Gastrocnemius medialis (tissue), 4 donors: ENCODE measurements at regions not wholly inside any gene's neighbourhood (a gene's known extent, or its start where the extent isn't known, plus 50 kb on each side); places are given as distances from the start of the nearest gene placed in this dataset.
A peak's percentile ranks its signal among the peaks of the same experiment; 100 is the strongest.

Source experiments
- ATAC-seq, 2 donors: fragments of 150-250 bp; one replicate each; pipeline ENCODE4 v1.9.1; 2016
- DNase-seq, 2 donors: peaks; one replicate each; pipeline ENCODE4 v3.0.0-alpha.2; 2019
- H3K27ac ChIP-seq, 4 donors: fragments of 200-600 bp; sonication (generic); 1 replicate in 1 of 4; 2 replicates in 3 of 4; pipeline ENCODE4 v1.5.1; 2016 to 2018; ENCODE audit warnings: mild to moderate bottlenecking in 2 of 4, moderate library complexity in 1 of 4
- H3K27me3 ChIP-seq, 3 donors: fragments of 200-600 bp; sonication (generic) in 2 of 3; 1 replicate in 1 of 3; 2 replicates in 2 of 3; pipeline versions ENCODE4 v1.5.1 to v1.6.0; 2016 to 2019; ENCODE audit warnings: mild to moderate bottlenecking in 1 of 3, moderate library complexity in 1 of 3
- H3K36me3 ChIP-seq, 2 donors: fragments of 200-600 bp; sonication (generic) in 1 of 2; one replicate each; pipeline ENCODE4 v1.5.1; 2017 to 2018
- H3K4me1 ChIP-seq, 2 donors: fragments of 200-600 bp; sonication (generic) in 1 of 2; one replicate each; pipeline ENCODE4 v1.5.1; 2016 to 2017; ENCODE audit warnings: mild to moderate bottlenecking in 2 of 2
- H3K4me3 ChIP-seq, 4 donors: fragments of 200-600 bp; sonication (generic) in 3 of 4; 1 replicate in 1 of 4; 2 replicates in 3 of 4; pipeline ENCODE4 v1.5.1; 2016 to 2019; ENCODE audit warnings: mild to moderate bottlenecking in 2 of 4
- H3K9me3 ChIP-seq, 3 donors: fragments of 200-600 bp; sonication (generic) in 2 of 3; 1 replicate in 1 of 3; 2 replicates in 2 of 3; pipeline ENCODE4 v1.5.1; 2016 to 2019
- POLR2A ChIP-seq, 2 donors: fragments of 450-650 bp; IDR thresholded peaks; one replicate each; pipeline ENCODE4 v1.6.1; 2017; ENCODE audit warnings: antibody characterized with exemption in 2 of 2, mild to moderate bottlenecking in 2 of 2, moderate library complexity in 2 of 2
- in situ Hi-C, 4 donors: fragments of 200-750 bp; cut with MboI; loops; one replicate each; pipeline versions ENCODE4 v1.15.0 to v1.8.0; 2017; ENCODE audit warnings: low sequenced_read_pairs in 4 of 4
- intact Hi-C: fragments of 100-400 bp; cut with DNase I; formaldehyde crosslinking; loops from one replicate; pipeline ENCODE4 v1.15.1; 2023; ENCODE audit warnings: low total_unique reads
- TF ChIP-seq, protein P1 (sequence below), 5 experiments: fragments of 450-650 bp in 3 of 5; fragments of 200-600 bp in 2 of 5; sonication (generic) in 2 of 5; IDR thresholded peaks in 4 of 5; conservative IDR thresholded peaks in 1 of 5; 1 replicate in 4 of 5; 2 replicates in 1 of 5; pipeline ENCODE4 v1.5.1; 2016 to 2019; ENCODE audit warnings: antibody characterized with exemption in 5 of 5, mild to moderate bottlenecking in 3 of 5, moderate library complexity in 3 of 5

DNA sequence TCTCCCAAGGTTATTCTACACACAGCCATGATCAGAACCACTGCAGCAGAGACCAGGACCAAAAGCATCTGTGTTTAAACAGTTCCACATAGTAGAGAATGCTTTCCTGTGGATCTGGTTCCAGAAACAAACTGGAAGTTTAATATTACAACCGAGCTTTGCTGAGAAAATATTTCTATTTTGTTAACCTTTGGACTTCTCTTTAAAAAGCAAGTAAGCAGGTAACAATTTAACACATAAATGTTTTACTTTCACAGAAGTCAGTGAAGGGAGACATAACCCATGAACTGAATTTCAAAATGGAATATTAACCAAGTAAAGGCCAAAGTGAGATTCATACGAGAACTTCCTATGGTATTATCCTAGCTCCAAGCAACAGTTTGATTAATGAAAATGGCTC, 98.6 kb upstream of the PHYHIPL start:
- DNase-seq (no peak), ATAC-seq (no peak)
- intact Hi-C loops (no loop called here), in situ Hi-C loops (no loop called here)
- TF ChIP-seq, protein P1, sequence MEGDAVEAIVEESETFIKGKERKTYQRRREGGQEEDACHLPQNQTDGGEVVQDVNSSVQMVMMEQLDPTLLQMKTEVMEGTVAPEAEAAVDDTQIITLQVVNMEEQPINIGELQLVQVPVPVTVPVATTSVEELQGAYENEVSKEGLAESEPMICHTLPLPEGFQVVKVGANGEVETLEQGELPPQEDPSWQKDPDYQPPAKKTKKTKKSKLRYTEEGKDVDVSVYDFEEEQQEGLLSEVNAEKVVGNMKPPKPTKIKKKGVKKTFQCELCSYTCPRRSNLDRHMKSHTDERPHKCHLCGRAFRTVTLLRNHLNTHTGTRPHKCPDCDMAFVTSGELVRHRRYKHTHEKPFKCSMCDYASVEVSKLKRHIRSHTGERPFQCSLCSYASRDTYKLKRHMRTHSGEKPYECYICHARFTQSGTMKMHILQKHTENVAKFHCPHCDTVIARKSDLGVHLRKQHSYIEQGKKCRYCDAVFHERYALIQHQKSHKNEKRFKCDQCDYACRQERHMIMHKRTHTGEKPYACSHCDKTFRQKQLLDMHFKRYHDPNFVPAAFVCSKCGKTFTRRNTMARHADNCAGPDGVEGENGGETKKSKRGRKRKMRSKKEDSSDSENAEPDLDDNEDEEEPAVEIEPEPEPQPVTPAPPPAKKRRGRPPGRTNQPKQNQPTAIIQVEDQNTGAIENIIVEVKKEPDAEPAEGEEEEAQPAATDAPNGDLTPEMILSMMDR (IDR thresholded peaks at IDR 0.05 in 4 of 5, conservative IDR thresholded peaks at IDR 0.05 in 1 of 5) = no peak
- Histone ChIP-seq H3K27ac (peak overlapping the region in 1 of 4 donors; percentile 24), H3K4me1 (peaks cover 0 to 13% of the 10 kb centered on the region in 2 donors), H3K9me3 (no peaks in the 10 kb centered on the region), H3K4me3 (no peak overlapping the region), H3K27me3 (no peaks in the 10 kb centered on the region), H3K36me3 (no peaks in the 10 kb centered on the region)

DNA sequence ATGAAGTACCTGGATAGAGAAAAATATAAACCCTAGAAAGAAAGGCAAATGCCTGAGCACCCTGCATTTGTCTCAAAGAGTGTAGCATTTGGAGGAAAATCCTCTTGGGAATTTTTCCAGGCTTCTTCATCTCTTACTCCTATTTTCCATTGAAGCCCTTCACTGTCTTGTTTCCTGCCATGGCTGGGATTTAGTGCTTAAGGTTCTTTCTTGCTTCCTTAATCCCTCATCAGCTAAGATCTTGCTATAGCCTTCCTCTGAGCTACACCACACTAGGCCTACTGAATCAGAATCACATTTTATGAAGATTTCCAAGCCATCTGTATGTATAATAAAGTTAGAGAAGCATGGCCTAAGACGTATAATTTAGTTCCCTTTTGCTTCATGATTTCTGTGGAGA, 97.5 kb upstream of the PHYHIPL start:
- Histone ChIP-seq H3K4me1 (peaks cover 0 to 13% of the 10 kb centered on the region in 2 donors), H3K4me3 (no peak overlapping the region), H3K27ac (peak overlapping the region; percentile 15 to 58 (median 28)), H3K9me3 (no peaks in the 10 kb centered on the region), H3K36me3 (no peaks in the 10 kb centered on the region), H3K27me3 (no peaks in the 10 kb centered on the region)
- intact Hi-C loops = no loop called here
- in situ Hi-C loops = no loop called here
- ATAC-seq (no peak), DNase-seq (no peak)
- TF ChIP-seq, protein P1 (IDR thresholded peaks at IDR 0.05 in 4 of 5, conservative IDR thresholded peaks at IDR 0.05 in 1 of 5) = no peak
- TF ChIP-seq POLR2A (IDR thresholded peaks at IDR 0.05) = no peak

DNA sequence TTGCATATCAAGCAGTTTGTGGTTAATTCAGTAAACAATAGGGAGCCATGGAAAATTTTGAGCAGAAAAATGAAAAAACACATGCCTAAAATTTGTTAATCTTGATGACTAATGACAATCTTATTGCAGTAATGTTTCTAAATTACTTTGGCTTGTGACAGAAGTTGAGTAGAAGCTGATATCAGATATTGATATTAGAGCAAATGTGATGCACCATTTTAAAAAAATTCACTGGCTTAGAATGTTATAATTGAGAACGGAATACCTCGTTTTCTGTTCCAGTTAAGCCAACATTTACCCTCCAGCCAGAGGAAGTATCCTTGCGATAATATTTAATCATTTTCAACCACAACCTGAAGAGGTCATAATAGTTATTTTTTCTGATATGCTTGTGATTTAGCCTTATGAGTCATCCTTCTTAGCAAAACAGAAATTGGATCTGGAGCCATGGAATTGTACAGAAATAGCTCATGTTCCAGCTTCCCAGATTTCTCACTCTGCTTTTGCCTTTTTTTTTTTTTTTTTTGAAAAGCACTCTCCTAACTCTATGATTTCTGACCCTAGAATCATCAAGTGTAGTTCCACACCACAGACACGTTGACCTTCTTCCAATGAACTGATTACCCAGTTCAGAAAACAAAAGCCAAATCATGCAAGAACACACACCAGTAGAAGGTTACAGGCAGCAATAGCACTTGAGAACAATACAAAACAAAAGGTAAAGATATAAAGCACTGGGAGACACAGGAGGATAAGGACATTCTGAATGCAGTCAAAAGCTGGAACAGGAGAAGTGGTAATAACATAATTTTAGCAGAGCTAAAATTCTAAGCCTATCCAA, 96.8 kb upstream of the PHYHIPL start:
- H3K9me3 ChIP-seq = no peaks in the 10 kb centered on the region
- TF ChIP-seq POLR2A (IDR thresholded peaks at IDR 0.05) = no peak
- TF ChIP-seq, protein P1 (IDR thresholded peaks at IDR 0.05 in 4 of 5, conservative IDR thresholded peaks at IDR 0.05 in 1 of 5) = no peak
- DNase-seq (no peak), ATAC-seq (peak; percentile 66 to 78)
- peak overlapping the region; percentile 15 to 58 (median 32) for H3K27ac ChIP-seq
- intact Hi-C loops = no loop called here
- no peak overlapping the region for H3K4me3 ChIP-seq
- H3K36me3 ChIP-seq = no peaks in the 10 kb centered on the region
- H3K27me3 ChIP-seq = no peaks in the 10 kb centered on the region
- peaks cover 0 to 13% of the 10 kb centered on the region in 2 donors for H3K4me1 ChIP-seq
- in situ Hi-C loops = no loop called here

DNA sequence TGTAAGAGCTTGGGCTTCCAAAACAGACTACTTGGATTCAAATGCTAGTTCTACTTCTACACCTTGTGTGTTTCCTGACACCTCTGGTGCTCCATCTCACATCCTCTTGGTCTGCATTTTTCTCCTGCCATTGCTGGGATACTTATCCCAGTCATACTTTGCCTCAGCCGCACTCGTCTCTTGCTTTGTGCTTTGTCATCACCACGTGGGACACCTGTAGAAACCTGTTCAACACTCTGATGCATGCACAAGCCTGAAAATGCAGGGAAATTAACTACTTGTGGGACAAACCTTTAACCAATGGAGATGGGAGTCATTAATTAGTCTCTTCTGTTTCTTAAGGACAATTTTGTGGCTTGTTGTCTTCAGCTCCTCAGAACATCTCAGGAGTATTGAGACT, 94.2 kb upstream of the PHYHIPL start:
- TF ChIP-seq, protein P1 (IDR thresholded peaks at IDR 0.05 in 4 of 5, conservative IDR thresholded peaks at IDR 0.05 in 1 of 5) = no peak
- TF ChIP-seq POLR2A (IDR thresholded peaks at IDR 0.05) = no peak
- no peaks in the 10 kb centered on the region for H3K9me3 ChIP-seq
- DNase-seq (no peak), ATAC-seq (no peak)
- H3K4me1 ChIP-seq = peaks cover 0 to 13% of the 10 kb centered on the region in 2 donors
- intact Hi-C loops (no loop called here), in situ Hi-C loops (no loop called here)
- no peaks in the 10 kb centered on the region for H3K36me3 ChIP-seq
- no peak overlapping the region for H3K27ac ChIP-seq
- no peaks in the 10 kb centered on the region for H3K27me3 ChIP-seq
- no peak overlapping the region for H3K4me3 ChIP-seq
